ENCODE measurements at regions not wholly inside any gene's neighbourhood (a gene's known extent, or its start where the extent isn't known, plus 50 kb on each side); places are given as distances from the start of the nearest gene placed in this dataset.
"Not testable (repeated sequence)": the region's sequence is repeated elsewhere in the genome, so short reads cannot be mapped to it uniquely, and the experiment has no call there.

- FAIRE-seq: no peak
- no peak overlapping the region for H3K4me3 ChIP-seq (ENCODE audit: low read depth, low read length)
- H3K36me3 ChIP-seq (ENCODE audit: control insufficient read depth, insufficient read depth, low read length): no peaks in the 10 kb centered on the region
- H3K27me3 ChIP-seq (ENCODE audit: control insufficient read depth, insufficient read depth, low read length): no peaks in the 10 kb centered on the region
- TF ChIP-seq CTCF (IDR thresholded peaks at IDR 0.05; ENCODE audit: insufficient read depth, low read length, severe bottlenecking): no peak
- DNase-seq (ENCODE audit: low read depth): no peak
Measured at GRCh38 chr10:17523917-17524316, 69.5 kb upstream of the ST8SIA6 start.

- no peaks in the 10 kb centered on the region for H3K36me3 ChIP-seq (ENCODE audit: control insufficient read depth, insufficient read depth, low read length)
- DNase-seq (ENCODE audit: low read depth) (no peak), FAIRE-seq (peak; percentile 23)
- TF ChIP-seq CTCF (IDR thresholded peaks at IDR 0.05; ENCODE audit: insufficient read depth, low read length, severe bottlenecking): no peak
- no peaks in the 10 kb centered on the region for H3K27me3 ChIP-seq (ENCODE audit: control insufficient read depth, insufficient read depth, low read length)
- no peak overlapping the region for H3K4me3 ChIP-seq (ENCODE audit: low read depth, low read length)
Measured at GRCh38 chr10:17523246-17523753, 68.9 kb upstream of the ST8SIA6 start.

- not testable (repeated sequence) for FAIRE-seq; H3K27me3 ChIP-seq (ENCODE audit: control insufficient read depth, insufficient read depth, low read length); DNase-seq (ENCODE audit: low read depth); H3K4me3 ChIP-seq (ENCODE audit: low read depth, low read length); H3K36me3 ChIP-seq (ENCODE audit: control insufficient read depth, insufficient read depth, low read length)
Measured at GRCh38 chr10:17522269-17522668, 67.9 kb upstream of the ST8SIA6 start.

- no peak for TF ChIP-seq CTCF (IDR thresholded peaks at IDR 0.05; ENCODE audit: insufficient read depth, low read length, severe bottlenecking)
- DNase-seq (ENCODE audit: low read depth) (no peak), FAIRE-seq (no peak)
- Histone ChIP-seq H3K27me3 (ENCODE audit: control insufficient read depth, insufficient read depth, low read length) (no peaks in the 10 kb centered on the region), H3K36me3 (ENCODE audit: control insufficient read depth, insufficient read depth, low read length) (no peaks in the 10 kb centered on the region), H3K4me3 (ENCODE audit: low read depth, low read length) (no peak overlapping the region)
Measured at GRCh38 chr10:17519457-17519856, 65.1 kb upstream of the ST8SIA6 start.

GRCh38 chr10:17518338-17518737, 63.9 kb upstream of the ST8SIA6 start:
- H3K27me3 ChIP-seq (ENCODE audit: control insufficient read depth, insufficient read depth, low read length): no peaks in the 10 kb centered on the region
- no peak for TF ChIP-seq CTCF (IDR thresholded peaks at IDR 0.05; ENCODE audit: insufficient read depth, low read length, severe bottlenecking)
- DNase-seq (ENCODE audit: low read depth): no peak

GRCh38 chr10:17516376-17516775, 62.0 kb upstream of the ST8SIA6 start:
- H3K27me3 ChIP-seq (ENCODE audit: control insufficient read depth, insufficient read depth, low read length): no peaks in the 10 kb centered on the region
- no peak overlapping the region for H3K4me3 ChIP-seq (ENCODE audit: low read depth, low read length)
- FAIRE-seq (peak; percentile 52), DNase-seq (ENCODE audit: low read depth) (no peak)
- no peaks in the 10 kb centered on the region for H3K36me3 ChIP-seq (ENCODE audit: control insufficient read depth, insufficient read depth, low read length)
- TF ChIP-seq CTCF (IDR thresholded peaks at IDR 0.05; ENCODE audit: insufficient read depth, low read length, severe bottlenecking): no peak

More at GRCh38 chr10:17518338-17518737, 63.9 kb upstream of the ST8SIA6 start:
- H3K36me3 ChIP-seq (ENCODE audit: control insufficient read depth, insufficient read depth, low read length): no peaks in the 10 kb centered on the region
- no peak for FAIRE-seq
- no peak overlapping the region for H3K4me3 ChIP-seq (ENCODE audit: low read depth, low read length)
